ENCODE measurements at regions not wholly inside any gene's neighbourhood (a gene's known extent, or its start where the extent isn't known, plus 50 kb on each side); places are given as distances from the start of the nearest gene placed in this dataset.

- peak; percentile 58 for DNase-seq (ENCODE audit: low read depth)
- no peak overlapping the region for H3K4me3 ChIP-seq (replicated peaks; ENCODE audit: low read depth, low read length)
These were observed 162.5 kb upstream of the CHRNA7 start for GRCh38 chr15:31867536-31868442.

GRCh38 chr15:31869686-31870307 is 160.5 kb upstream of the CHRNA7 start:
- DNase-seq (ENCODE audit: low read depth), result no peak
- TF ChIP-seq CTCF (IDR thresholded peaks at IDR 0.05; ENCODE audit: low read length, missing control alignments), result no peak
- peak overlapping the region; percentile 56 for H3K4me3 ChIP-seq (replicated peaks; ENCODE audit: low read depth, low read length)

More at GRCh38 chr15:31867536-31868442, 162.5 kb upstream of the CHRNA7 start:
- peak; percentile 68 for TF ChIP-seq CTCF (IDR thresholded peaks at IDR 0.05; ENCODE audit: low read length, missing control alignments)

- TF ChIP-seq CTCF (IDR thresholded peaks at IDR 0.05; ENCODE audit: low read length, missing control alignments), result no peak
- DNase-seq (ENCODE audit: low read depth), result peak; percentile 74
- H3K4me3 ChIP-seq (replicated peaks; ENCODE audit: low read depth, low read length), result peak within 1 kb of the TSS; percentile 58
These were observed 159.8 kb upstream of the CHRNA7 start, which contains the start of gene OTUD7A for GRCh38 chr15:31870328-31871165. Gene OTUD7A, minus strand, starts transcription at chr15:31870673.

DNA sequence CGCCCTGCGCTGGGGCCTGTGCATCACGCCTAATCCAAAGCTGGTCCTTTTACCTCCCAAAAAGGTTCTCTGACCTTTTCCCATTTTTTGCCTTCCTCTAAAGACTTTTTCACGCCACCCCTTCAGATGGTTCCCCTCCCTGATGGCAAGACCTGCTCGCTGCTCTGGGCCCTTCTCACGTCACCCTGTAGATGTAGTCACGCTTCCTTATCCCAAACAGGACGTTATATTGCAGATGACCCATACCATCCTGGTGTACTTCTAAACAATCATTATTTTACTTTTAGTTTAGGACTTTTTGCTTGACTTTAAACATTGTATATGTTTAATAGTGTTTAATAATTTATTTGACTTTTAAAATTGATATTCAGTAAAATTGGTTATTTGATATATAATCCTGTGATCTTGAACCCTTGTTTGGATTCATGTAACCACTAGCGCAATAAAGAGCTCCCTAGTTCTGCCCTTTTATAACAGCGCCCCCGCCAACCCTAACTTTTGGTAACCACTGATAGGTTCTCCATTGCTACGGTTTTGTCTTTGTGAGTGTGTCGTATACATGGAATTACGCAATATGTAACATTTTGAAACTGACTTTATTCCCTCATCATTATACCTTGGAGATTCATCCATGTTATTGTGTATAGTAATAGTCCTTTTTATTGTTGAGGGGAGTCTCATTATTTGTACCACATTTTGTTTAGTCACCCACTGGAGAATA is 159.0 kb upstream of the CHRNA7 start:
- no peak for DNase-seq (ENCODE audit: low read depth)
- no peak for TF ChIP-seq CTCF (IDR thresholded peaks at IDR 0.05; ENCODE audit: low read length, missing control alignments)
- peak overlapping the region; percentile 58 for H3K4me3 ChIP-seq (replicated peaks; ENCODE audit: low read depth, low read length)

DNA sequence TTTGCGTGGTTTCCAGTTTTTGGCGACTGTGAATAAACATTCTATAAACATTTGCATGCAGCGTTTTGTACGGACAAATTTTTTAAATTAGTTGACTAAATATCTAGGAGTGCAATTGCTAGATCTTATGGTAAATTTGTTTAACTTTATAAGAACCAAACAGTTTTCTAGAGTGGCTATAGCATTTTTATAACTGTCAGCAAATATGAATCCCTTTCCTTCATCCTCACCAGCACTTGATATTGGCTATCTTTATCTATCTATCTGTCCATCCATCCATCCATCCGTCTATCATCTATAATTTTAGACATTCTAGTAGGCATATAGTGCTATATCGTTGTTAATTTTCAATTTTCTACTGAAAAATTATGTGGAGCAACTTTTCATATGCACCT is 158.4 kb upstream of the CHRNA7 start:
- no peak for DNase-seq (ENCODE audit: low read depth)
- no peak for TF ChIP-seq CTCF (IDR thresholded peaks at IDR 0.05; ENCODE audit: low read length, missing control alignments)
- H3K4me3 ChIP-seq (replicated peaks; ENCODE audit: low read depth, low read length), result no peak overlapping the region

GRCh38 chr15:31887246-31887645 is 143.1 kb upstream of the CHRNA7 start:
- H3K4me3 ChIP-seq (replicated peaks; ENCODE audit: low read depth, low read length), result no peak overlapping the region
- no peak for TF ChIP-seq CTCF (IDR thresholded peaks at IDR 0.05; ENCODE audit: low read length, missing control alignments)
- no peak for DNase-seq (ENCODE audit: low read depth)
